Sigmoid colon (tissue), 4 donors: ENCODE measurements at regions not wholly inside any gene's neighbourhood (a gene's known extent, or its start where the extent isn't known, plus 50 kb on each side); places are given as distances from the start of the nearest gene placed in this dataset.

Experiments
- CTCF ChIP-seq, 4 experiments: fragments of 450-650 bp in 3 of 4; fragments of 200-600 bp in 1 of 4; IDR thresholded peaks; one replicate each; pipeline ENCODE4 v1.5.1; 2016 to 2019; ENCODE audit warnings: antibody characterized with exemption in 4 of 4, mild to moderate bottlenecking in 3 of 4, moderate library complexity in 2 of 4
- EP300 ChIP-seq, 4 donors: sonication (generic); formaldehyde crosslinking; IDR thresholded peaks; one replicate each; pipeline ENCODE4 v1.6.1; 2017; ENCODE audit warnings: antibody characterized with exemption in 4 of 4
- POLR2A ChIP-seq, 2 donors: fragments of 450-650 bp; IDR thresholded peaks; one replicate each; pipeline ENCODE4 v1.6.1; 2016; ENCODE audit warnings: antibody characterized with exemption in 2 of 2, mild to moderate bottlenecking in 2 of 2, moderate library complexity in 2 of 2
- POLR2AphosphoS5 ChIP-seq, 4 donors: sonication (generic); formaldehyde crosslinking; IDR thresholded peaks; one replicate each; pipeline ENCODE4 v1.6.1; 2017; ENCODE audit warnings: antibody characterized with exemption in 4 of 4

DNA sequence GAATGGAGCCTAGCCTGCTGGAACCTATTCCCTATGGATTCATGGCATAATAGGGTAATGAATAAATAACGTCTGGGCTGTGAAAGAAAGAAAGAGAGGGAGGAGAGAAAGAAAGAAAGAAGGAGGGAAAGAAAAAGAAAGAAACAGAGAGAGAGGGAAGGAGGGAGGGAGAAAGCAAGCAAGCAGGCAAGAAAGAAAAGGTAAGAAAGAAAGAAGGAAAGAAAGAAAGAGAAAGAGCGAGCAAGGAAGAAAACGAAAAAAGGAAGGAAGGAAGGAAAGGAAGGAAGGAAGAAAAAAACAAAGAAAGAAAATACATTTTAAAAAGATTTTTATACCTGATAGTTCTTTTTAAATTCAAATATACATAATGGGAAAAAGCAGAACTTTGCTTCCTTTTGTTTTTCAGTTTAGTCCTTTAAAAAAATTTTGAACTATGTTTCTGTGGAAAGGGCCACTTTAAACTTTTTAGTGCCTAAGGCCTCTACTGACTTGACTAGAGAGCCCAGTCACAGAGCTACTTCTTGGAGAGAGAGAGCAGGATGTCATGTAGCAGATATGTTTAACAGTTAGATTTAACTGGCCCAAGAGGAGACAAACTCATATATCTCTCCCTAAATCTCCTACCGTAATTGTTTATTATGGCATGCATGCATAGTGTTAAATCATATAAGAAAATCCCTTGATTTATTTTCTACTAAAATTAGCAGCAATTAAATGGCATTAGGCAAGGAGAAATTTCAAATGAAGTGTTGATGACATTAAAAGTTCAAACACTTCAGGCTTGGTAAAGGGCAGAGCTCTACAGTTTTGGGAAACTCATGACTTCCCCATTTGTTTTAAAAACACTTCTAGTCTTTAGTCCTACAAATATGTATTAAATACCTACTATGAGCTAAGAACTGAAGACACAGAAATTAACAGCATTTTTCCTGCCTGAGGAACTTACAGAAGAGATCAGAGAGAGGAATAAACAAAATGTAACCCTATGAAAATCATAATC is 305.5 kb downstream of the BCAT1 start:
- TF ChIP-seq POLR2AphosphoS5 (IDR thresholded peaks at IDR 0.05) = no peak
- TF ChIP-seq CTCF (IDR thresholded peaks at IDR 0.05) = no peak
- no peak for TF ChIP-seq EP300 (IDR thresholded peaks at IDR 0.05)
- TF ChIP-seq POLR2A (IDR thresholded peaks at IDR 0.05) = no peak
